ENCODE measurements at regions not wholly inside any gene's neighbourhood (a gene's known extent, or its start where the extent isn't known, plus 50 kb on each side); places are given as distances from the start of the nearest gene placed in this dataset.

DNA sequence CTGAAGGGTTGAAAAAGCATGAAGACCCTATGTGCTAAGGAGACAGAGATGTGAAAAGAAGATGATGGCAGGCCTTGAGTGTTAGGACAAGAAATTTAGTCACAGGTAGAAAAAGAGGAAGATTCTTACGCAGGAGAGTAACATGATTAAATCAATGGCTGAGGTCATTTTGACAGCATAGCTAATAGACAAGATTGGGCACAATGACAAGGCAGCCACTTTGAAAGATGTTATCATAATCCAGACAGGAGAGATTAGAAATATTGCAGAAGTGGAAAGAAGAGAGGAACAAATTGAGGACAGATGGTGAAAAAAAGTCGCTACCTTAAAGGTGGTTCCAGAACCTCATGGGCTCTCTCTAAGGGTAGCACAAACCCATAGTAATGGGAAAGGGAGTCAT is 228.8 kb upstream of the DDHD1 start:
- no peaks in the 10 kb centered on the region for H3K36me3 ChIP-seq (ENCODE audit: control insufficient read depth in 2 of 2, extremely low read depth in 1 of 2, insufficient read depth in 2 of 2, low read length in 2 of 2)
- H3K27ac ChIP-seq (ENCODE audit: control insufficient read depth, insufficient read depth, low read length), result no peak overlapping the region
- no peaks in the 10 kb centered on the region for H3K79me2 ChIP-seq (ENCODE audit: control insufficient read depth, insufficient read depth, low read length)
- no peak overlapping the region for H3K4me3 ChIP-seq (ENCODE audit: control insufficient read depth in 2 of 3, extremely low read depth in 1 of 3, insufficient read depth in 2 of 3, low read depth in 1 of 3, low read length in 3 of 3)
- dilution Hi-C loops (cut with MboI; ENCODE audit: extremely low pct_ligation_motif_present, low sequenced_read_pairs), result no loop called here
- H3K9me3 ChIP-seq (ENCODE audit: control insufficient read depth, low read depth, low read length), result no peaks in the 10 kb centered on the region
- no peak for FAIRE-seq
- peaks cover 12% of the 10 kb centered on the region for H3K4me1 ChIP-seq (ENCODE audit: control insufficient read depth, extremely low read depth, insufficient read depth, low read length)
- TF ChIP-seq EZH2 (IDR thresholded peaks at IDR 0.05; ENCODE audit: low read length), result no peak
- TF ChIP-seq, protein P1, sequence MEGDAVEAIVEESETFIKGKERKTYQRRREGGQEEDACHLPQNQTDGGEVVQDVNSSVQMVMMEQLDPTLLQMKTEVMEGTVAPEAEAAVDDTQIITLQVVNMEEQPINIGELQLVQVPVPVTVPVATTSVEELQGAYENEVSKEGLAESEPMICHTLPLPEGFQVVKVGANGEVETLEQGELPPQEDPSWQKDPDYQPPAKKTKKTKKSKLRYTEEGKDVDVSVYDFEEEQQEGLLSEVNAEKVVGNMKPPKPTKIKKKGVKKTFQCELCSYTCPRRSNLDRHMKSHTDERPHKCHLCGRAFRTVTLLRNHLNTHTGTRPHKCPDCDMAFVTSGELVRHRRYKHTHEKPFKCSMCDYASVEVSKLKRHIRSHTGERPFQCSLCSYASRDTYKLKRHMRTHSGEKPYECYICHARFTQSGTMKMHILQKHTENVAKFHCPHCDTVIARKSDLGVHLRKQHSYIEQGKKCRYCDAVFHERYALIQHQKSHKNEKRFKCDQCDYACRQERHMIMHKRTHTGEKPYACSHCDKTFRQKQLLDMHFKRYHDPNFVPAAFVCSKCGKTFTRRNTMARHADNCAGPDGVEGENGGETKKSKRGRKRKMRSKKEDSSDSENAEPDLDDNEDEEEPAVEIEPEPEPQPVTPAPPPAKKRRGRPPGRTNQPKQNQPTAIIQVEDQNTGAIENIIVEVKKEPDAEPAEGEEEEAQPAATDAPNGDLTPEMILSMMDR (optimal IDR thresholded peaks at IDR 0.05 in 1 of 3, IDR thresholded peaks at IDR 0.05 in 1 of 3, conservative IDR thresholded peaks at IDR 0.05 in 1 of 3; ENCODE audit: extremely low read depth in 1 of 3, insufficient read depth in 2 of 3, low read length in 3 of 3), result no peak
- H3K27me3 ChIP-seq (ENCODE audit: control insufficient read depth, extremely low read depth, insufficient read depth, low read length), result no peaks in the 10 kb centered on the region
- H4K20me1 ChIP-seq (ENCODE audit: control insufficient read depth, extremely low read depth, insufficient read depth, low read length), result no peaks in the 10 kb centered on the region
- H3K9ac ChIP-seq (ENCODE audit: control insufficient read depth, extremely low read depth, insufficient read depth, low read length), result no peak overlapping the region
- no peaks in the 10 kb centered on the region for H3K9me1 ChIP-seq (ENCODE audit: control insufficient read depth, extremely low read depth, insufficient read depth, low read length)
- no peak overlapping the region for H3K4me2 ChIP-seq (ENCODE audit: control insufficient read depth, extremely low read depth, insufficient read depth, low read depth, low read length)
- H2AFZ ChIP-seq (ENCODE audit: control insufficient read depth, low read length), result no peak overlapping the region
- no peak for DNase-seq (ENCODE audit: low read depth, low spot score)

GRCh38 chr14:53380867-53381225 is 227.7 kb upstream of the DDHD1 start:
- H3K4me1 ChIP-seq (ENCODE audit: control insufficient read depth, extremely low read depth, insufficient read depth, low read length), result peaks cover 12% of the 10 kb centered on the region
- no peak overlapping the region for H3K4me3 ChIP-seq (ENCODE audit: control insufficient read depth in 2 of 3, extremely low read depth in 1 of 3, insufficient read depth in 2 of 3, low read depth in 1 of 3, low read length in 3 of 3)
- no peaks in the 10 kb centered on the region for H3K36me3 ChIP-seq (ENCODE audit: control insufficient read depth in 2 of 2, extremely low read depth in 1 of 2, insufficient read depth in 2 of 2, low read length in 2 of 2)
- H3K9ac ChIP-seq (ENCODE audit: control insufficient read depth, extremely low read depth, insufficient read depth, low read length), result no peak overlapping the region
- no peak overlapping the region for H3K4me2 ChIP-seq (ENCODE audit: control insufficient read depth, extremely low read depth, insufficient read depth, low read depth, low read length)
- no peak for FAIRE-seq
- H3K79me2 ChIP-seq (ENCODE audit: control insufficient read depth, insufficient read depth, low read length), result no peaks in the 10 kb centered on the region
- TF ChIP-seq, protein P1 (optimal IDR thresholded peaks at IDR 0.05 in 1 of 3, IDR thresholded peaks at IDR 0.05 in 1 of 3, conservative IDR thresholded peaks at IDR 0.05 in 1 of 3; ENCODE audit: extremely low read depth in 1 of 3, insufficient read depth in 2 of 3, low read length in 3 of 3), result no peak
- TF ChIP-seq EZH2 (IDR thresholded peaks at IDR 0.05; ENCODE audit: low read length), result no peak
- DNase-seq (ENCODE audit: low read depth, low spot score), result no peak
- H3K27me3 ChIP-seq (ENCODE audit: control insufficient read depth, extremely low read depth, insufficient read depth, low read length), result no peaks in the 10 kb centered on the region
- H4K20me1 ChIP-seq (ENCODE audit: control insufficient read depth, extremely low read depth, insufficient read depth, low read length), result no peaks in the 10 kb centered on the region
- dilution Hi-C loops (cut with MboI; ENCODE audit: extremely low pct_ligation_motif_present, low sequenced_read_pairs), result no loop called here
- no peak overlapping the region for H3K27ac ChIP-seq (ENCODE audit: control insufficient read depth, insufficient read depth, low read length)
- H2AFZ ChIP-seq (ENCODE audit: control insufficient read depth, low read length), result no peak overlapping the region
- H3K9me3 ChIP-seq (ENCODE audit: control insufficient read depth, low read depth, low read length), result no peaks in the 10 kb centered on the region
- no peaks in the 10 kb centered on the region for H3K9me1 ChIP-seq (ENCODE audit: control insufficient read depth, extremely low read depth, insufficient read depth, low read length)

Data from keratinocyte (primary cell).